WTC11 (cell line): ENCODE measurements at regions not wholly inside any gene's neighbourhood (a gene's known extent, or its start where the extent isn't known, plus 50 kb on each side); places are given as distances from the start of the nearest gene placed in this dataset.

Experiments
- ATAC-seq: fragments of 200-7000 bp; cut with Tn5 transposase; 2 replicates; pipeline ENCODE4 v1.10.0; 2021; ENCODE audit warnings: mild to moderate bottlenecking, moderate library complexity
- CTCF ChIA-PET: fragments of 300-600 bp; sonication (Branson Sonifier 250); formaldehyde crosslinking; loops from one replicate; lab custom pipeline; 2021; ENCODE audit warnings: antibody characterized with exemption; lab: Charles Lee
- POLR2A ChIA-PET: fragments of 350-600 bp; sonication (Branson Sonifier 250); formaldehyde crosslinking; loops from one replicate; lab custom pipeline; 2021; ENCODE audit warnings: antibody characterized with exemption; lab: Charles Lee
- DNase-seq: peaks from one replicate; pipeline ENCODE4 v3.0.0; 2021; ENCODE audit warnings: low spot score
- H3K27ac Mint-ChIP-seq: 2 replicates; pipeline ENCODE4 v1.8.0; 2021; ENCODE audit warnings: mixed read lengths
- H3K27me3 Mint-ChIP-seq: 2 replicates; pipeline ENCODE4 v1.8.0; 2021; ENCODE audit warnings: low read depth, mild to moderate bottlenecking, moderate library complexity, mixed read lengths
- H3K36me3 Mint-ChIP-seq: 2 replicates; pipeline ENCODE4 v1.8.0; 2021; ENCODE audit warnings: mixed read lengths
- H3K4me1 Mint-ChIP-seq: 2 replicates; pipeline ENCODE4 v1.8.0; 2022; ENCODE audit warnings: mixed read lengths
- H3K4me3 Mint-ChIP-seq: 2 replicates; pipeline ENCODE4 v1.8.0; 2021; ENCODE audit warnings: mild to moderate bottlenecking, moderate library complexity, mixed read lengths
- H3K9me3 Mint-ChIP-seq: 2 replicates; pipeline ENCODE4 v1.8.0; 2021; ENCODE audit warnings: mixed read lengths
- ATF1 ChIP-seq: sonication (generic); formaldehyde crosslinking; IDR thresholded peaks from 2 replicates; pipeline ENCODE4 v1.8.1; 2023; ENCODE audit warnings: mild to moderate bottlenecking, moderate library complexity, missing genetic modification reagents
- ATF3 ChIP-seq: sonication (generic); formaldehyde crosslinking; conservative IDR thresholded peaks from 2 replicates; pipeline ENCODE4 v1.8.1; 2022; ENCODE audit warnings: mild to moderate bottlenecking, missing genetic modification reagents
- ATF6 ChIP-seq: sonication (generic); formaldehyde crosslinking; IDR thresholded peaks from 2 replicates; pipeline ENCODE4 v1.8.1; 2023; ENCODE audit warnings: mild to moderate bottlenecking, missing genetic modification reagents
- CDX4 ChIP-seq: fragments of 250-450 bp; sonication (Bioruptor Pico); IDR thresholded peaks from 2 replicates; pipeline ENCODE4 v1.9.0; 2021; ENCODE audit warnings: moderate library complexity, mild to moderate bottlenecking, inconsistent platforms, borderline replicate concordance
- CREB1 ChIP-seq: sonication (generic); formaldehyde crosslinking; IDR thresholded peaks from 2 replicates; pipeline ENCODE4 v1.8.0; 2023; ENCODE audit warnings: mild to moderate bottlenecking, missing genetic modification reagents
- EMX1 ChIP-seq: fragments of 250-450 bp; sonication (Bioruptor Pico); IDR thresholded peaks from 2 replicates; pipeline ENCODE4 v1.8.0; 2021; ENCODE audit warnings: mild to moderate bottlenecking
- FOXP4 ChIP-seq: sonication (generic); formaldehyde crosslinking; IDR thresholded peaks from 2 replicates; pipeline ENCODE4 v1.8.0; 2022; ENCODE audit warnings: mild to moderate bottlenecking, missing genetic modification reagents
- MXD4 ChIP-seq: fragments of 250-450 bp; sonication (Bioruptor Pico); IDR thresholded peaks from 2 replicates; pipeline ENCODE4 v1.8.0; 2021; ENCODE audit warnings: mild to moderate bottlenecking, moderate library complexity, borderline replicate concordance
- NFE2L1 ChIP-seq: sonication (generic); formaldehyde crosslinking; IDR thresholded peaks from 2 replicates; pipeline ENCODE4 v1.8.1; 2023; ENCODE audit warnings: missing genetic modification reagents
- NR2C2 ChIP-seq: sonication (generic); formaldehyde crosslinking; IDR thresholded peaks from 2 replicates; pipeline ENCODE4 v1.8.0; 2022; ENCODE audit warnings: mild to moderate bottlenecking, missing genetic modification reagents
- NR3C1 ChIP-seq: sonication (generic); formaldehyde crosslinking; conservative IDR thresholded peaks from 2 replicates; pipeline ENCODE4 v1.8.1; 2023; ENCODE audit warnings: low read depth, mild to moderate bottlenecking, missing genetic modification reagents
- PRDM15 ChIP-seq: sonication (generic); formaldehyde crosslinking; IDR thresholded peaks from 2 replicates; pipeline ENCODE4 v1.8.0; 2022; ENCODE audit warnings: missing genetic modification reagents
- PRRX2 ChIP-seq: fragments of 250-450 bp; sonication (Bioruptor Pico); IDR thresholded peaks from 2 replicates; pipeline ENCODE4 v1.8.0; 2021; ENCODE audit warnings: mild to moderate bottlenecking
- RORB ChIP-seq: fragments of 250-450 bp; sonication (Bioruptor Pico); IDR thresholded peaks from 2 replicates; pipeline ENCODE4 v1.9.0; 2021; ENCODE audit warnings: mild to moderate bottlenecking
- TEAD1 ChIP-seq: sonication (generic); formaldehyde crosslinking; IDR thresholded peaks from 2 replicates; pipeline ENCODE4 v1.8.0; 2022; ENCODE audit warnings: mild to moderate bottlenecking, missing genetic modification reagents
- USF1 ChIP-seq: sonication (generic); formaldehyde crosslinking; IDR thresholded peaks from 2 replicates; pipeline ENCODE4 v1.8.0; 2022; ENCODE audit warnings: mild to moderate bottlenecking, missing genetic modification reagents
- ZMAT4 ChIP-seq: fragments of 250-450 bp; sonication (Bioruptor Pico); IDR thresholded peaks from 2 replicates; pipeline ENCODE4 v1.9.0; 2021; ENCODE audit warnings: mild to moderate bottlenecking

GRCh38 chr9:78881295-78881694 is 584.4 kb downstream of the PSAT1 start (continued):
- TF ChIP-seq CDX4 (CRISPR knock-in tag) (no peak), NR2C2 (no peak), NR3C1 (CRISPR knock-in tag) (no peak), NFE2L1 (CRISPR knock-in tag) (no peak), ATF1 (no peak)

GRCh38 chr9:78882481-78882880 is 585.6 kb downstream of the PSAT1 start:
- no peak for TF ChIP-seq NFE2L1 (CRISPR knock-in tag)
- TF ChIP-seq NR2C2 = no peak
- no peak for TF ChIP-seq ATF3 (CRISPR knock-in tag)
- TF ChIP-seq EMX1 (CRISPR knock-in tag) = no peak
- no peak for TF ChIP-seq TEAD1 (CRISPR knock-in tag)
- no peak for TF ChIP-seq ATF6 (CRISPR knock-in tag)
- no peak for TF ChIP-seq USF1 (CRISPR knock-in tag)
- TF ChIP-seq RORB = no peak
- TF ChIP-seq ATF1 = no peak
- no peak for TF ChIP-seq PRRX2 (CRISPR knock-in tag)
- TF ChIP-seq PRDM15 = no peak
- TF ChIP-seq ZMAT4 (CRISPR knock-in tag) = no peak
- TF ChIP-seq CREB1 (CRISPR knock-in tag) = no peak
- no peak for TF ChIP-seq FOXP4 (CRISPR knock-in tag)
- no peak for TF ChIP-seq MXD4 (CRISPR knock-in tag)
- no peak for TF ChIP-seq NR3C1 (CRISPR knock-in tag)
- TF ChIP-seq, all 79 proteins: peak for 0
- Mint-ChIP-seq H3K9me3 (no peaks in the 10 kb centered on the region), H3K4me3 (no peak overlapping the region), H3K27ac (no peak overlapping the region), H3K27me3 (no peaks in the 10 kb centered on the region), H3K36me3 (no peaks in the 10 kb centered on the region), H3K4me1 (no peaks in the 10 kb centered on the region)
- ChIA-PET POLR2A (no interaction called here), CTCF (no interaction called here)
- no peak for ATAC-seq
- DNase-seq = no peak
